MV-4-11 (cell line): ENCODE measurements at regions not wholly inside any gene's neighbourhood (a gene's known extent, or its start where the extent isn't known, plus 50 kb on each side); places are given as distances from the start of the nearest gene placed in this dataset.

Experiments
- DNase-seq: peaks from one replicate; lab custom pipeline; 2025; lab: John Stamatoyannopoulos, UW

GRCh38 chr6:95243053-95243452 is 334.3 kb upstream of the MANEA start:
- DNase-seq: no peak

DNA sequence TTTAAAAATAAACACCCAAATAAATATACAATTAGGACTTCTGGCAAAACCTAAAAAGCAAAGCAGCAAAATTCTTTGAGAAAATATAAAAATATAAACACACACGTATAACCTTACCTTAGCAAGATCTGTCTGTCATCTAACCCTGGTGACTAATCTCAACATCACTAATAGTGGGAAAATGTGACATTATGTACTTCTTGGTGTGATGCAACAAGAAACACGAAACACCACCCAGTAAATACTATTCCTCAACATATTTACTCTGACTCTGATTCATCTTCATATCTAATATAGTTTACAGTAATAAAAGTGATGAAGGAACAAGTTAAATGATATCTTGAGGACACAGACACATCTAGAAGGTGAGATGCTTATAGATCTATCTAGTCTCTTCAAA is 332.6 kb upstream of the MANEA start:
- DNase-seq: no peak

DNA sequence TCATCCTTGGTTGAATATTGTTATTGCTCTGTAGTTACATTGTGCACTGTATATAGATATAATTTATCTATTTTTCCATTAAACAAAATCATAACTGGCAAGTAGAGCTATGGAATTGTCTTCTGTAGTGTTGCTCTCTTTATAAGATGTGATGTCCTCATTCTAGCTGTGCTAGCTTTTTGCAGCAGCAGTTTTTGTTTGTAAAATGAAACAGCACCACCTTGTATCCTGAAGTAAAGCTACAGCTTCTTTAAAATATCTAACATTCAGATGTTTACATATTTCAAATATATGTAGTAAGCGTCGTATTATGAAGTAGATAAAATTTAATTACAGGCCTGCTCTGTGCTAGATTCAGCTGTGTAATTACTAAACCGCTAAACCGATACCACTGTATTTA is 328.8 kb upstream of the MANEA start:
- DNase-seq: no peak

DNA sequence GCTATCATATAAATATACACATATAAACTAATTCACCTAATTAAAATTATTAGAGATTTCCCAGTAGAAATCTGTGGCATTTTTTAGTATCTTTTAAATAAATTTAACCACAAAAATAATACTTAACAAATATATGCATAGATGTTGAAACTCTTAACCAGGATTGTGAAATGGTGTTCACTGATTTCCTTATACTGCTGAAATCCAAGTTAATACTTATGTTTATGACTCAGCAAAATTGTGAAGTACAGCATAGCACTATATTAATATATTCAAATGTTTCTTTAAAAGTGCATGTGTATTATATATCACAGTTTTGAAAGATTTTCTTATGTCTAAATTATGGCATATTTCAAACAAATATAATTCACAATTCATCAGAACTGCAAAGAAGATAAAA is 328.2 kb upstream of the MANEA start:
- DNase-seq: peak; percentile 6

DNA sequence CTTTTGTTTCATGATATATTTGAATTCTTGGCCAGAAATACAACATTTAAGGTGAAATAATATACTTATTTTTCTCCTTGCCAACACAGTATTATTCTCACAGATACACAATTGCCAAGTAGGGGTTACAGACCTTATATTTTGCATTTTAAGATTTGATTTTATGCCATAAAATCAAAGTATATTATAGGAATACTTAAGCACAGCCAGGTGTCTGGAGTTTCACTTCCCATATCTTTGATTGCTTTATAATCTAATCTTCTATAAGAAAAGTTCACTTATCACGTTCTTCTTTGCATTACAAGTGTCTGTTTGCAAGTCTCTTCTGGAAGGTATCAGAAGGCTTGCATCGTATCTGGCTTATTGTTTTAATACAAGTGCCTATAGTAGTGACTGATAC is 327.7 kb upstream of the MANEA start:
- DNase-seq: no peak

DNA sequence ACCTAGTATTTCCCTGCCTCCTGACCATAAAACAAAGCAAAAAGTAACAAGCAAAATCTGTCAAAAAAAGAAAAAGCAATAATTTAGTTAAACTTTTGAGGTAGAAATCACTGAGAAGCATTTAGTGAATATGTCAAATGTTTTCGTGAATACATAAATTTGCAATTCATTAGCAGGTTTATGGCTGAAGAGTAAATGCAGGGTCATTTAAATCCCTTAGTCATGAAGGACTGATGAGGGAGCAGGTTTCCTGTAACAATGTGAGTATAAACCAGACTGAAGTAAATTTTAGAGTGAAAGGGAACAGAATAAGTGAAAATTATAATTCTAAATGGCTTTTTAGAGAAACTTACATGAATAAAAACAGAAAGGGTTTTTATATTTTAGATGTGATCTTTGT is 313.5 kb upstream of the MANEA start:
- no peak for DNase-seq

- DNase-seq: no peak
These were observed 310.6 kb upstream of the MANEA start for GRCh38 chr6:95266537-95267258.

GRCh38 chr6:95274686-95275235 is 302.6 kb upstream of the MANEA start:
- no peak for DNase-seq

- no peak for DNase-seq
These were observed 297.7 kb upstream of the MANEA start for GRCh38 chr6:95279616-95280015.

DNA sequence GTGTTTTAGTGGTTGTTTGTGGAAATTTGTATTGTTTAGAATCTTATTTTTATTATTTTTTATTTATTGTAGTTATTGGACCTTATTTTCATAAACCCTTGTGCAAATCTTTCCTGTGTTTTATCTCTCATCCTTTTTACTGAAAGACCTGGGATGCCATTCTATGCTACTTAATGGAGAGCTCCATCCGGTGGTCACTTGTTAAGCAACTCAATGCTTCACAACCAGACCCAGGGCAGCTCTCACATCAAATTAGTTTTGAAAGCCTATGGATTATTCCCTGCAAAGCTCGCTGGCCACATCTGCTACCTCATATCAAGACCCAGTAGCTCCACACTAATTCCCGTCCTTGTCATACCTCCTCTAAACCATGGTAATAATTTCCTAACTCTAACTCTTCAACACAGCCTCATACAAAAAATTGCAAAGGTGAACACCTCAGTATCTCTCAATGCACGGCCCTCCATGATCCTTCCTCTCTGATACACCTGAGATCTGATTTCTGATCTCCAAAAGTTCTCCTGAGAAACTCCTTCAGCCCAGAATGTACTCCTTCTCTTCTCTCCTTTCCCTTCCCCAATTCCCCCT is 296.6 kb upstream of the MANEA start:
- no peak for DNase-seq

DNA sequence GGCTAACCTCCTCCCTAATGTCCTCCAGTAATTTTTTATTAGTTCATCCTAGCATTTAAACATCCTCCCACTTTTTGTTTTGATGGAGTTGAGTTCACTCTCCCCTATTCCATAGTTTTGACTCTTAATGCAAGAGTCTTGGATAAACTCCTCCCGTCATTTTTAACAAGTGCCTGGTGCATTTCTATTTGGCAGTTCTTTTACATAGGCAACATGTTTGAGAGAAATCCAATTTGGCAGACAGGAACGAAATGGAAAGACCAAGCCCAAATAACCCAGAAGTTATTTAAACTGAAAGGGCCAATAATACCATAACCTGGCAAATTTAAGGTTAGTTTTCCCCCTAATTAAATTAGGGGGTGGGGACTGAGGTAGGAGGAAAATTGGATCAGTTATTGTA is 291.5 kb upstream of the MANEA start:
- no peak for DNase-seq

GRCh38 chr6:95286874-95287273 is 290.5 kb upstream of the MANEA start:
- DNase-seq: no peak

DNA sequence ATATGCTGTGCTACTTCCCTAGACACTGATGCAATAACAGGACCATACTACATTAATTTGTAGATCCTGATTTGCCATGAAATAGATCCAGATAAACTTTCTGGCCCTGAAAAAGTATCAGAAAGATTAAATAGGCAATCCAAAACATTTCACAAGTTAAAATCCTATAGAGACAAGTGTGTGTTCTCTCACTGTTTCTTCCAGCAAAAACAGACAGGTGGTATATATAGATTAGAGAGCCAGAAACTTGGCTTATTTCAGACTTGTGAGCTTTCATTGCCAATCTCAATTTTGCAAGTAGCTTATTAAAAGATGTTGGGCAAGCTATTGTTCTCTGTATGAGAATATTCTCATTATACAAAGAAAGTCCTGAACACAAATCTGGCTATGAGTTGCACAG is 289.1 kb upstream of the MANEA start:
- DNase-seq: no peak

DNA sequence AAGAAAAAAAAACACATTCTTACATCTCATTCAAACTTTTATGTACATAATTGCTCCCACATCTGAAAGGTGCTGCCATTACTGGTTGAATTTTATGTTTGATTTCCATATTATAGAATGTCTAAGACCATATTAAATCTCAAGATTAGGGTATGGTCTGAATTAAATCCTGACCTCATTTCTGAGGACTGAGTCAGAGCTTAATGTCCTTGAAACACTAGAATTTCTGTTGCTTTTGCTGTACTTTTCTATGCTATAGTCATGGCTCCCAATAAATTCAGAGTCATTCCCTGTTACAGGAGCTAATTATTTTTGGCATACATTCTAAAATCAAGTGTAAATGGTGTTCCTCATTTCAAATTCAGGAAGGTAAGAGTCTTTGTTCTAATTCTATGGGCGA is 285.3 kb upstream of the MANEA start:
- no peak for DNase-seq

DNA sequence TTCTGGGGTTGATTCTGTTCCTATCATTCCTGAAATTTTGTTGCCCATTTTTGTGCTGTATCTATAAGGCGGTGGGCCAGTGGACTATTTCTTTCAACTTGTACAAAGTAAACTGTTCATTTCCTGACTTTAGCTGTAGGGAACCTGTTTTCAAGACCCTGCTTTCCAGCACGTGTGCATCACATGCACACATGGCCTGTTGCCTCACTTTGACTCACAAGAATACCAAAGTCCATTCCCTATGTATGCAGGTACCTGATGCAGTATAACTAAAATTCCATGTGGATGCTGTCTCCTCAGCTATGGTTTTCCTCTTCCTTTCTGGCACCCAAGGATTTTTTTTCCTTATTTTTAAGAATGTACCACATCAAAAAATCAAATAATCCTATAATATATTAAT is 284.1 kb upstream of the MANEA start:
- no peak for DNase-seq

DNA sequence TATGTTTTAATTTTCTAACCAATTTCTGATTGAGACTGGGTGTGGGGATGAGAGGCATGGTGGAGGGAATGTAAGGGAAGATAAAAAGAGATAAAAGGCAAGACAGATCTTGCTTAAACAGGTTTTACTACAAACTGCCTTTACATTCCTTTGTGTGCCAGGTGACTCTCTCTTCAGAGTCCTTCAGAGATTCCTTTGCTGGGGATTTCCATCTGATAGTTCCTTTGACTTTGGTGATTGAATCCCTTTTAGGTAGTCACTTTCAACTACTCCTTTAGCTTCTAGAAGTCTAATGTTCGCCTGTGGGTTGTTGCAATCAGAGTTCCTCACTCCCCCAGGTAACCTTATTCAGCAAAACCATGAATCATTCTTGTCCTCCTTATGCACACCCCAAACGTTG is 283.3 kb upstream of the MANEA start:
- no peak for DNase-seq

- no peak for DNase-seq
These were observed 267.8 kb upstream of the MANEA start for GRCh38 chr6:95309545-95309944.

DNA sequence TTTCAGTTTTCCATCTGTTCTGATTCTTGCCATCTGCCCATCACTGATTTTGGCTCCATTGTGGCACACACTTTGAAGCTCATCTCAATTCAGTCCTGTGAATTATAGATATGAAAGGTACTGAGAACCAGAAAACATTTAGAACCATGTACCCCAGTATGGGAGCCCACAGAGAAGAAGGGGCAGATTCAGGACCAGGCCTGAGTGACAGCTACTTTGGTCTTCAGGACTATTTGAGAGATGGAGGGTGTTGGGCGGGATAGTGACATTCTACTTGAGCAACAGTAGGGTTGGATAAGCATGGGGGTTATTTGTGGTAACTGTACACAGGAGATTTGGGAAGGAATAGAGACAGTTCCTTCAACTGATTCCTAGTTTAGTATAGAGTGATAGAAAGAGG is 259.2 kb upstream of the MANEA start:
- DNase-seq: no peak

- no peak for DNase-seq
These were observed 256.2 kb upstream of the MANEA start for GRCh38 chr6:95321126-95321525.

- no peak for DNase-seq
These were observed 251.4 kb upstream of the MANEA start for GRCh38 chr6:95325916-95326315.

- DNase-seq: no peak
These were observed 249.1 kb upstream of the MANEA start for GRCh38 chr6:95328231-95328630.

DNA sequence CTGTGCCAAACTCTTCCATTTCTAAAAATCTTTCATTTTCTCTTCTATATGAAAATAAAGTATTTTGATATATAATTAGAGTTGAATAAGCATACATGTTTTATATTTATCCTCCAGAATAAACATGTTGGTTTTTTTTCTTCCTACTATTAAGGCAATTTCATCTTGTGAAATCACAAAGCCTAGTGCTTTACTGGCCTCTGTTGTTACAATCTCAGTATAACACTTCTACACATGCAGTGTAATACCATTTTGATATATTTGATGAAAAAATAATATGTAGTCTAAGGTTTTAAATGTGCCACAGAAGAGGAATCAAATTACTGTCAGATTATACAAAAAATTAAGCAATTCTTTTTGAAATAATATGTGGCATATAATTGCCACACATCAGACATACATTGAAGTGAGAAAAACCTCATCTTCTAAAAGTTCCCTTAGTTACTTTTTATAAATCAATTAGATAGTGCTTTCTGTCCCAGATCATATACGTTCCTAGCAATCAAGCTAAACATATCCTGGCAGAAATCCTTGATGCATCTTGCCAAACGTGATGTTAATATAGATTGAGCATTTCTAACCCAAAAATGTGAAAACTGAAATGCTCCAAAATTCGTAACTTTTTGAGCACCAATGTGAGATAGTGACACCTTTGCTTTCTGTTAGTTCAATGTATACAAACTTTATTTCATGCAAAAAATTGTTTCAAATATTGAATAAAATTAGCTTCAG is 225.1 kb upstream of the MANEA start:
- DNase-seq: no peak

GRCh38 chr6:95354551-95354950 is 222.8 kb upstream of the MANEA start:
- no peak for DNase-seq
